IMR-90 (cell line): ENCODE measurements at regions not wholly inside any gene's neighbourhood (a gene's known extent, or its start where the extent isn't known, plus 50 kb on each side); places are given as distances from the start of the nearest gene placed in this dataset.
A peak's percentile ranks its signal among the peaks of the same experiment; 100 is the strongest.

Experiments used
- ATAC-seq: fragments of 200-7000 bp; cut with Tn5 transposase; 2 replicates; pipeline ENCODE4 v1.9.1; 2020; ENCODE audit warnings: low read depth, mild to moderate bottlenecking, moderate library complexity
- BruUV-seq: library from RNA; stranded (reverse); fragments of 400-500 nt; replicated peaks from 2 replicates; lab custom pipeline; 2021; lab: Mats Ljungman, UMichigan
- CTCF ChIA-PET: fragments of 300-600 bp; formaldehyde crosslinking; extraction: SDS; loops from one replicate; lab custom pipeline; 2021; ENCODE audit warnings: antibody characterized with exemption; lab: Yijun Ruan, JAX
- POLR2A ChIA-PET: fragments of 300-600 bp; sonication (Branson Sonifier 250); formaldehyde crosslinking; loops from one replicate; lab custom pipeline; 2022; ENCODE audit warnings: antibody characterized with exemption; ENCODE audit not compliant: unreplicated experiment; lab: Charles Lee
- DNase-seq: peaks from one replicate; pipeline ENCODE4 v3.0.0; 2013
- H2AFZ ChIP-seq: replicated peaks from 2 replicates; pipeline ENCODE3; 2013; ENCODE audit warnings: low read length, mild to moderate bottlenecking; ENCODE audit not compliant: poor library complexity
- H2AK5ac ChIP-seq: 2 replicates; pipeline ENCODE4 v1.6.1; 2013; ENCODE audit warnings: low read depth, low read length, inconsistent platforms
- H2AK9ac ChIP-seq: replicated peaks from 2 replicates; pipeline ENCODE3; 2013; ENCODE audit warnings: mild to moderate bottlenecking, low read depth, low read length, moderate library complexity; ENCODE audit not compliant: poor library complexity
- H2BK120ac ChIP-seq: 2 replicates; pipeline ENCODE4 v1.6.1; 2013; ENCODE audit warnings: low read depth, low read length, inconsistent platforms
- H2BK15ac ChIP-seq: 3 replicates; pipeline ENCODE4 v1.6.1; 2013; ENCODE audit warnings: low read depth, low read length, inconsistent platforms
- H2BK20ac ChIP-seq: 2 replicates; pipeline ENCODE4 v1.6.1; 2013; ENCODE audit warnings: low read depth, mild to moderate bottlenecking, inconsistent platforms, low read length, moderate library complexity
- H2BK5ac ChIP-seq: 2 replicates; pipeline ENCODE4 v1.6.1; 2013; ENCODE audit warnings: mild to moderate bottlenecking, low read depth, low read length, inconsistent platforms; ENCODE audit not compliant: poor library complexity, severe bottlenecking
- H3K14ac ChIP-seq: replicated peaks from 2 replicates; pipeline ENCODE4 v1.6.1; 2013; ENCODE audit warnings: low read depth, low read length, inconsistent platforms
- H3K18ac ChIP-seq: 2 replicates; pipeline ENCODE4 v1.6.1; 2013; ENCODE audit warnings: low read depth, low read length, control low read depth
- H3K23ac ChIP-seq: 2 replicates; pipeline ENCODE4 v1.6.1; 2013; ENCODE audit warnings: low read depth, low read length, inconsistent platforms
- H3K27ac ChIP-seq: 2 replicates; pipeline ENCODE4 v1.5.1; 2013; ENCODE audit warnings: mild to moderate bottlenecking, control low read depth, low read length; ENCODE audit not compliant: insufficient read depth
- H3K27me3 ChIP-seq: 2 replicates; pipeline ENCODE4 v1.6.1; 2013; ENCODE audit warnings: low read length; ENCODE audit not compliant: control insufficient read depth, insufficient read depth
- H3K36me3 ChIP-seq: 2 replicates; pipeline ENCODE4 v1.6.1; 2013; ENCODE audit warnings: low read length, mixed read lengths; ENCODE audit not compliant: control insufficient read depth, insufficient read depth
- H3K4ac ChIP-seq: 2 replicates; pipeline ENCODE4 v1.6.1; 2013; ENCODE audit warnings: low read depth, low read length, inconsistent platforms
- H3K4me1 ChIP-seq: 2 replicates; pipeline ENCODE4 v1.6.1; 2013; ENCODE audit warnings: low read length, mixed read lengths; ENCODE audit not compliant: control insufficient read depth, insufficient read depth
- H3K4me2 ChIP-seq: 2 replicates; pipeline ENCODE4 v1.6.1; 2013; ENCODE audit warnings: low read depth, mild to moderate bottlenecking, control low read depth, low read length, moderate library complexity
- H3K4me3 ChIP-seq: 2 replicates; pipeline ENCODE4 v1.5.1; 2013; ENCODE audit warnings: low read depth, mild to moderate bottlenecking, control low read depth, low read length, moderate library complexity; ENCODE audit not compliant: insufficient read depth
- H3K56ac ChIP-seq: 2 replicates; pipeline ENCODE4 v1.6.1; 2013; ENCODE audit warnings: low read length, inconsistent platforms; ENCODE audit not compliant: insufficient read depth; ENCODE audit errors: extremely low read depth
- H3K79me1 ChIP-seq, 2 experiments: 2 replicates each; pipeline ENCODE4 v1.6.1; 2013; ENCODE audit warnings: low read length in 2 of 2, inconsistent platforms in 1 of 2, low read depth in 1 of 2
- H3K9ac ChIP-seq: 2 replicates; pipeline ENCODE4 v1.6.1; 2013; ENCODE audit warnings: low read depth, low read length, control low read depth
- H3K9me1 ChIP-seq: 2 replicates; pipeline ENCODE4 v1.6.1; 2013; ENCODE audit warnings: low read length, inconsistent platforms; ENCODE audit not compliant: insufficient read depth
- H3K9me3 ChIP-seq: 2 replicates; pipeline ENCODE4 v1.6.1; 2013; ENCODE audit warnings: low read length; ENCODE audit not compliant: control insufficient read depth, insufficient read depth
- H4K20me1 ChIP-seq: 2 replicates; pipeline ENCODE4 v1.6.1; 2013; ENCODE audit warnings: low read length, inconsistent platforms; ENCODE audit not compliant: insufficient read depth
- H4K5ac ChIP-seq: 2 replicates; pipeline ENCODE4 v1.6.1; 2013; ENCODE audit warnings: mild to moderate bottlenecking, low read depth, low read length, control low read depth
- H4K8ac ChIP-seq, 2 experiments: 2 replicates each; pipeline ENCODE4 v1.6.1; 2013; ENCODE audit warnings: low read depth in 2 of 2, low read length in 2 of 2, control low read depth in 1 of 2, inconsistent platforms in 1 of 2
- H4K91ac ChIP-seq: 2 replicates; pipeline ENCODE4 v1.6.1; 2013; ENCODE audit warnings: low read depth, low read length, inconsistent platforms; ENCODE audit not compliant: insufficient read depth
- CHD1 ChIP-seq: IDR thresholded peaks from 2 replicates; pipeline ENCODE4 v1.6.1; 2012; ENCODE audit warnings: low read depth, low read length, improper control_type of control experiment
- CTCF ChIP-seq: conservative IDR thresholded peaks from 2 replicates; pipeline ENCODE4 v1.5.1; 2012; ENCODE audit warnings: mild to moderate bottlenecking, low read depth, low read length, improper control_type of control experiment
- ELK1 ChIP-seq: fragments of 150-350 bp; IDR thresholded peaks from 2 replicates; pipeline ENCODE4 v1.6.1; 2016; ENCODE audit warnings: low read depth, mild to moderate bottlenecking, low read length, moderate library complexity, borderline replicate concordance
- FOS ChIP-seq: fragments of 150-350 bp; IDR thresholded peaks from 2 replicates; pipeline ENCODE4 v1.6.1; 2016; ENCODE audit warnings: low read depth, low read length
- MAFK ChIP-seq: IDR thresholded peaks from 2 replicates; pipeline ENCODE4 v1.6.1; 2012; ENCODE audit warnings: low read depth, low read length, improper control_type of control experiment
- MXI1 ChIP-seq: IDR thresholded peaks from 2 replicates; pipeline ENCODE4 v1.6.1; 2012; ENCODE audit warnings: low read depth, mild to moderate bottlenecking, low read length, moderate library complexity, borderline replicate concordance
- RAD21 ChIP-seq: IDR thresholded peaks from 2 replicates; pipeline ENCODE4 v1.6.1; 2012; ENCODE audit warnings: low read length, improper control_type of control experiment
- SMC3 ChIP-seq: fragments of 150-350 bp; IDR thresholded peaks from 2 replicates; pipeline ENCODE4 v1.6.1; 2016; ENCODE audit warnings: low read depth, mild to moderate bottlenecking, antibody characterized with exemption, low read length, moderate library complexity
- USF2 ChIP-seq: fragments of 150-350 bp; IDR thresholded peaks from 2 replicates; pipeline ENCODE4 v1.6.1; 2017; ENCODE audit warnings: mild to moderate bottlenecking, antibody characterized with exemption, low read length, low read depth
- WGBS, 2 experiments: methylation state at CpG; one replicate each; pipeline versions ENCODE4 v1.1.5 to v1.1.7; 2013; ENCODE audit warnings: missing lambda C conversion rate in 2 of 2; ENCODE audit not compliant: insufficient read length in 1 of 2; ENCODE audit errors: extremely low coverage in 2 of 2; 5-methylcytosine and 5-hydroxymethylcytosine counted together
- dilution Hi-C: fragments of 300-500 bp; cut with HindIII; formaldehyde crosslinking; loops from one replicate; pipeline ENCODE4 v1.14.3; 2018; ENCODE audit warnings: low sequenced_read_pairs; ENCODE audit not compliant: unreplicated experiment
- in situ Hi-C: fragments of 300-500 bp; cut with MboI; formaldehyde crosslinking; loops from 3 replicates; pipeline ENCODE4 v1.14.3; 2019; ENCODE audit warnings: low sequenced_read_pairs, inconsistent platforms, mixed read lengths
- intact Hi-C: fragments of 100-400 bp; cut with micrococcal nuclease; formaldehyde crosslinking; loops from 2 replicates; pipeline ENCODE4 v1.10.0; 2022

GRCh38 chr3:66836363-66837152 lies 161.5 kb upstream of the KBTBD8 start:
- H3K18ac ChIP-seq, result no peak overlapping the region
- H2BK5ac ChIP-seq, result no peak overlapping the region
- no peaks in the 10 kb centered on the region for H3K4me1 ChIP-seq
- no peak overlapping the region for H4K91ac ChIP-seq
- no peak overlapping the region for H4K5ac ChIP-seq
- no peak overlapping the region for H3K4ac ChIP-seq
- no CpG with 5 or more reads among the region's 5 CpGs for WGBS, 2 experiments
- ATAC-seq (peak; percentile 78), DNase-seq (peak; percentile 31)
- peaks cover 3% of the 10 kb centered on the region; the same call in 1 of the 2 replicates for H3K27me3 ChIP-seq
- BruUV-seq, result no TSS peak
- H3K9me3 ChIP-seq, result peaks cover 2% of the 10 kb centered on the region; the same call in 1 of the 2 replicates
- H2AK9ac ChIP-seq, result no peak overlapping the region
- H3K27ac ChIP-seq, result no peak overlapping the region
- ChIA-PET POLR2A (no interaction called here), CTCF (no interaction called here)
- no peak overlapping the region for H2AK5ac ChIP-seq
- no peaks in the 10 kb centered on the region for H3K79me1 ChIP-seq
- TF ChIP-seq RAD21, result peak; percentile 58
- no peak for TF ChIP-seq CHD1
- TF ChIP-seq USF2, result no peak
- no peak for TF ChIP-seq ELK1
- no peak for TF ChIP-seq MXI1
- TF ChIP-seq CTCF, result peak; percentile 50
- TF ChIP-seq MAFK, result no peak
- TF ChIP-seq FOS, result no peak
- TF ChIP-seq SMC3, result peak; percentile 61
- no peak overlapping the region for H3K9ac ChIP-seq
- H3K4me3 ChIP-seq, result no peak overlapping the region
- H3K14ac ChIP-seq, result no peak overlapping the region
- no peak overlapping the region for H3K56ac ChIP-seq
- no peak overlapping the region for H2BK120ac ChIP-seq
- no peak overlapping the region for H4K8ac ChIP-seq
- in situ Hi-C loops, result no loop called here
- H3K9me1 ChIP-seq, result no peaks in the 10 kb centered on the region
- no peak overlapping the region for H3K23ac ChIP-seq
- no peaks in the 10 kb centered on the region for H3K36me3 ChIP-seq
- dilution Hi-C loops, result no loop called here
- no peak overlapping the region for H2BK20ac ChIP-seq
- no peak overlapping the region for H3K4me2 ChIP-seq
- no peak overlapping the region for H2AFZ ChIP-seq
- no peaks in the 10 kb centered on the region for H4K20me1 ChIP-seq
- H2BK15ac ChIP-seq, result no peak overlapping the region
- intact Hi-C loops, result loop anchor here (1.0 kb wide), 2 partner anchors 560 to 582 kb away; no protein-coding TSS in a partner anchor
